SKM-1 (cell line): ENCODE measurements at regions not wholly inside any gene's neighbourhood (a gene's known extent, or its start where the extent isn't known, plus 50 kb on each side); places are given as distances from the start of the nearest gene placed in this dataset.
"Not testable (repeated sequence)": the region's sequence is repeated elsewhere in the genome, so short reads cannot be mapped to it uniquely, and the experiment has no call there.

Experiments used
- DNase-seq: peaks from one replicate; lab custom pipeline; 2025; ENCODE audit not compliant: unreplicated experiment; lab: John Stamatoyannopoulos, UW

DNA sequence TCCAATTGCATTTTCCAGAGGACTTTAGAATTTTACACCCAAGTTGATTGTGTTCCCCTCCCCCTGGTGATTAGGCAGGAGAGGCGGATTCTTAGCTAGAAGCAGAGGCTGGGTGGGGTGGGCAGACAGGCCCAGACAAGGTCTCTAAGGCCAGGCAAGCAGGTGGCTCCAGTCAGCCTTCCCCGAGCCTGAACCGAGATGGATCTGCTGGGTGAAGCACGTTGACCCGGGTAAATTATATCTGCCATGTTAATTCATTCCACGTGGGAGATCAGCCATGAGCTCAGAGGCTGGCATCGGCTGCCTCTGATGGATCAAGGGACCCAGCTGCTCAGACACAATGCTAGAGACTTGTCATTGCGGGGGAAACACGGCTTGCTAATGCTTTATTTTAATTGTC, 159.5 kb upstream of the MAFB start:
- no peak for DNase-seq

DNA sequence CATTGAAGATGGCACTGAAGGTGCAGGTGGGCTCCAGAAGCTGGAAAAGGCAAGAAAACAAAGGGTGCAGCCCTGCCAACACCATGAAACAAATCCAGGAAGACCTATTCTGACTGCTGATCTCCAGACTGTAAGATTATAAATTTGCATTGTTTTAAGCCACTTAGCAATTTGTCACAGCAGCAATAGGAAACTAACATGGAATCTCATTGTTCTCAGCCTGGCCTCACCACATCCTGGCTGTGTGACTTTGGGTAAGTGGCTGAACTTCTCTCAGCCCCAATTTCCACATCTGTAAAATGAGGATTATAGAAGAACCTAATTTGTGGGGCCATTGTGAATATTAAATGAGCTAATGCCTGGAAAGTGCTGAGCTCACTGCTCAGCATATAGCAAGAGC, 160.4 kb upstream of the MAFB start:
- DNase-seq: no peak

DNA sequence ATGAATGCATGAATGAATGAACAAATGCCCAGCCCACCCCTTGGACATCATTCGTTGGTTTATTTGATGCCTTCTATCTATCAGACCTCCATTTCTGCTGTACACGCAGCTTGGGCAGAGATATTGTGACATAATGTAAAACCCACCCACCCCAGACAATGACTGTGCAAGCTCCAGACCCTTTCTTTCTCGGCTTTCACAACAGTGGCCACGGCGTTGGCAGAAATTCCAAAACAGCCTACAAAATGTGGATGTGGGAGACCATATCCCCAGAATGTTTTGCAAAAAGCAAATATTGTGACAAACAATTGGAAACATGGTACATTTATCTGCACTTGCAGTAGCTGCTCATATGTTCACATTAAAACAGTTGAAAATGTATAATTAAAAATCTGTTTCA, 162.0 kb upstream of the MAFB start:
- DNase-seq: no peak

DNA sequence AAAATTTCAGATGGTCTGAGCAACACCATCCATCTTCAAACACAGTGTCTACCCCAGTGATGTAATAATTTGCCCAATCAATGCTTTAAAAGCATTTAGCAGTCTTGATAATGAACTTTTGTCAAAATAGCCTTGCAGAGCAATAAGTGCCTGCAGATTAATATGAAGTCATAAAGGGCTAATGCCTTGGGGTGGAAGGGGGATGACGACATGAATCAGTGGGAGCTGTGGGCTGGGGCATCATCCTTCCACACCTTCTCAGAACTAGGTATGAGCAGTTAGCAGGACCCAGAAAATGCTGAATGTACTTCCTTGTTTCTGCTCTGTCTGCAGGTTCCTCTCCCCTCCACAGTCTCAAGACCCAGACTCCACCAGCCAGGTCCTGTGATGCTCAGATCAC, 166.2 kb upstream of the MAFB start:
- no peak for DNase-seq

DNA sequence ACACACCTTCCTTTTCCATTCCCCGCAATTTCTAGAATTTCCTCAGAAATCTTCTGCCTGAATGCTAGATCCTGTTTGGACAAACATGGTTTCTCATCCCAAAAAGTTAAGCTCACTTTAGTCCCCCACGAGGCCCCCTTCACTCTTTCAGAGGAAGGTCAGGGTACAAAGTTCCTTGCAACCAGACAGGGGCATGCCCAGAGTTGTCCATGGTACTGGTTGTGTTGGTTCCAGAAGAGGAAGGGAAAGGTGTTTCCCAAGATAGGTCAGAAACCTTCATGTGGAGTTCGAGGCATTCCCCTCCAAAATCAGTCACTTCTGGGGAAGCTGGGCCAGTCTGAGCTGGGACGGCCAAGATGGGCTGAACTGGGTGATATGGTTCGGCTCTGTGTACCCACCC, 167.6 kb upstream of the MAFB start:
- DNase-seq: no peak

DNA sequence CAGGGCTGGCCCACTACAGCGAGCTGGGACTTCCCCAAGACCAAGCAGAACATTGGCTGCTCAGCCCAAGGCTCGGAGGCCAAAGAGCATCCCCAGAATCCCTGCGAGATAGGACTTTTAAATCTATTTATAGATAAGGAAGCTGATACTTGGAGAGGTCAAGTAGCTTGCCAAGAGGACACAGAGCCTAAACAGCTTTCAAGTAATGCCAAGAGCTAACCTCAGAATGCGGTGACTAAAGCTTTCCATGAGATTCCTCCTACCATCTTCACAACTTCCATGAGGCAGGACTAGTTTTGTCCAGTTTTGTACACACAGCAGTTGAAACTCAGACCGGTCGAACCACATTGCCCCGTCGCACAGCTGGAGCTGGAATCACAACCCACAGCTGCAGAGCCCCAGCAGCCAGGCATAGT, 168.1 kb upstream of the TOP1 start:
- no peak for DNase-seq

DNA sequence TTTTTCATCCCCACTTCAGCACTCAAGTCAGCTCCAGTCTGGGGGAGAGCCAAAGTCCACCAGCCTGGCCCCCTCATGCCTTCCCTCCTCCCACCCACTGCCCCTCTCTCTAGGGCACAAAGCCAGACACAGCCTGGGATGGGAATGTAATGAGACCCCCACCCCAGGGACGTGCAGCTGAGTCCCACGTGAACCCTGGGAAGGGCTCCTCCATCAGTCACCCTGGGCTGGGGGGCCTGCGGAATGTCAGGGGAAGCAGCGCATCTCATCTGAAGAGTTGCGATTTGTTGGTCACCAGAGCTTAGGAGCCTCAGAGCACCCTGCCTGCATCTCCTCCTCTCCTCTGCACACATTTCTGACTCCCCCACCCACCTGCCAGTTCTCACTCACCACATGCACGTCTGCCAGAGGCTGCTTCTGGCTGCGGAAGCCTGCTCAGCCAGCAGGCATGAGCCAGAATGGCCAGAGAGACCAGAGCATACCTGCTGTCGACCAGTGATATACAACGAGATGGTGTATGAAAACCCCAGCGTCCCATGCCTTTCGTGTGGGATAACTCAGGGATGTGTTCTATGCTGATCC, 167.1 kb upstream of the TOP1 start:
- no peak for DNase-seq

DNA sequence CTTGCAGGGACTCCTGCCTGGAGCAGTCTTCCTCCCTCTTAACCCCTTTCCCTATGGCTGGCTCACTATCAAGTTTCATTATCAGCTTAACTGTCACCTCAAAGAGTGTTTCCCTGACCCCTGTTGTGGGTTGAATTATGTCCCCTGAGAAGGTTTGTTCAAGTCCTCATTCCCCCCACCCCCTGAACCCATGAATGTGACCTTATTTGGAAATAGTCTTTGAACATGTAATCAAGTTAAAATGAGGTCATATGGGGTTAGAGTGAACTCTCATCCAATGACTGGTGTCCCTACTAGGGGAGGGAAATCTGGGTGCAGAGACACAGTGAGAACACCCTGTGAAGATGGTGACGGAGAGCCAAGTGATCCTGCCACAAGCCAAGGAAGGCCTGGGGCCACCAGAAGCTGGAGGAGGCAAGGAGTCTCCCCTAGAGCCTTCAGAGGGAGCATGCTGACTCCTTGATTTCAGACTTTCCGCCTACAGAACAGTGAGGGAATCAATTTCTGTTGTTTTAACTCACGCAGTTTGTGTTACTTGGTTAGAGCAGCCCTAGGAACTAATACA, 165.2 kb upstream of the TOP1 start:
- DNase-seq: no peak

DNA sequence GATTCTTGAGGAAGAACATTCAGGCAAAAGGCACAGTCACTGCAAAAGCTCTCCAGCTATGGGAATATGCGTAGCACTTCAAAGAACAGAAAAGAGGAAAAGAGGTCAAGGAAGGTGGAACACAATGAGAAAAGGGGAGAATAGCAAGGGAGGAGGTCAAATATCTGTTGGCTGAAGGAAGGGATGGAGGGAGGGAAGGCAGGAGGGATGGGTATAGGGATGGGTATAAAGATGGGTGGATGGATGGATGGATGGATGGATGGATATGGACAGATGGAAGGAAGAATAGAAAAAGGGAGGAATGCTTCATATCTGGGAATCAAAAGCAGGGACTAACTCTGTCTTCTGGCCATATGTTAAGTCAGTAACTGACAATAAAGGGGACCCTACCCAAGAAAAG, 164.2 kb upstream of the TOP1 start:
- DNase-seq: no peak

DNA sequence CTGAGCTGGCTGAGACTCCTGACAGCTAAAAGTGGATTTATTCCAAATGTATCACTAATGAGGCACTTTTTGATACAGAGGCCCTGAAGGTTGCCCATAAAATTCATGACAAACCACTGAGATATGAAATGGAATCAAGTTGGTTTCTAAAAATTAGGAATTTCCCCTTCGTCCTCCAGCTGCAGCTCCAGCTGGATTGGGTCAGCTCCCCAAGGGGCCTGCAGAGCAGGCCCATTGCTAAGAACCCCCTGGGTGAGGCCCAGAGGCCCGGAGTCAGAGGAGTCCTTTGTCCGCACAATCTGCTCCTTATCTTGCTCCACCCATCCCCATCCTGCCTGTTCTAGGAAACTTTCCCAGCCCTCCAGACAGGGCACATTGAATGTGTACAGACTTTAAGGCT, 163.5 kb upstream of the TOP1 start:
- DNase-seq: no peak

DNA sequence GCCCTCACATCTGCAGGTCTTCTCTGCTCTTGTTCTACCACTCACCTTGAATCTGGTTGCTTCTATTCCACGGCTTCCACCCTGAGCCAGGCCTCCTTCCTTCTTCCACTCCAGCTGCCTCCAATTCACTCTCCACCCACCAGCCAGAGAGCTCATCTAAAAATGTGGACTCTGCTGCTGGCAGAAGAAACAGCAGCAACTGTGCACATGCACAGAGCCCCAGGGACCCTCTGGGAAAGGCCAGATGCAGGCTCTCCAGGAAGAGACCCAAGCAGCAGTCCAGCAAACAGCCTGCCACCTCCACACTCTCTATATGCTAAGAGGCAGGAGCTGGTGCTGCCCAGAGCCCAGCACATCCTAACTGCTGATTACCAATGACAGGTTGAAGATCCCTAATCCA, 162.6 kb upstream of the TOP1 start:
- DNase-seq: no peak

DNA sequence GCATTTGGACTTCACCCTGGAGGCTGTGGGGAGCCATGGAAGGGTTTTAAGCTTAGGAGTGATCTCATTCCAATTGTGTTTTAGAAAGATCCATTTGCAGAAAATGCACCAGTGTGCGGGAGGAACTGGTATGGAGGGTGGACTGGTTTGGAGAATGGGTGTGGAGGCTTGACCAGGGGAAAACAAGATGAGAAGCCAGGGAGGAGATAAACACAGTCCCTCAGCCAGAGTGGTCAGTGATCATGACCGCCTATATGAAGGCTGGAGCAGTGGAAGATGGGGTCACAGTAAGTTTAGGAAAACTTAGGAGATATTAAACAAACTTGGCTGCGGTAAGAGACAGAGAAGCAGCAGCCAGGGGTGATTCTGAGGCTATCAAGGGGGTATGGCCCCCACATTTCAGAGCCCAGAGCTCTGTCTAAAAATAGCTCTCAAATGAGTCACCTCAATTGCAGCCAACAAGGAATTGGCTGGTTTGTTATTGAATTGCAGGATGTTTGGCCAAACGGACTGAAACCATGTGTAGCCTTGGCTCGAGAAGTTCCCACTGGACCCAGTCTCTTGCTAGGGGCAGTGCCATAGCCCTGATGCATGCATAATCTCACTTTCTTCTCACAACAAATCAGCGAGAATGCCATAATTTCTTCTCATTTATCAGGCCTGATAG, 159.9 kb upstream of the TOP1 start:
- no peak for DNase-seq

DNA sequence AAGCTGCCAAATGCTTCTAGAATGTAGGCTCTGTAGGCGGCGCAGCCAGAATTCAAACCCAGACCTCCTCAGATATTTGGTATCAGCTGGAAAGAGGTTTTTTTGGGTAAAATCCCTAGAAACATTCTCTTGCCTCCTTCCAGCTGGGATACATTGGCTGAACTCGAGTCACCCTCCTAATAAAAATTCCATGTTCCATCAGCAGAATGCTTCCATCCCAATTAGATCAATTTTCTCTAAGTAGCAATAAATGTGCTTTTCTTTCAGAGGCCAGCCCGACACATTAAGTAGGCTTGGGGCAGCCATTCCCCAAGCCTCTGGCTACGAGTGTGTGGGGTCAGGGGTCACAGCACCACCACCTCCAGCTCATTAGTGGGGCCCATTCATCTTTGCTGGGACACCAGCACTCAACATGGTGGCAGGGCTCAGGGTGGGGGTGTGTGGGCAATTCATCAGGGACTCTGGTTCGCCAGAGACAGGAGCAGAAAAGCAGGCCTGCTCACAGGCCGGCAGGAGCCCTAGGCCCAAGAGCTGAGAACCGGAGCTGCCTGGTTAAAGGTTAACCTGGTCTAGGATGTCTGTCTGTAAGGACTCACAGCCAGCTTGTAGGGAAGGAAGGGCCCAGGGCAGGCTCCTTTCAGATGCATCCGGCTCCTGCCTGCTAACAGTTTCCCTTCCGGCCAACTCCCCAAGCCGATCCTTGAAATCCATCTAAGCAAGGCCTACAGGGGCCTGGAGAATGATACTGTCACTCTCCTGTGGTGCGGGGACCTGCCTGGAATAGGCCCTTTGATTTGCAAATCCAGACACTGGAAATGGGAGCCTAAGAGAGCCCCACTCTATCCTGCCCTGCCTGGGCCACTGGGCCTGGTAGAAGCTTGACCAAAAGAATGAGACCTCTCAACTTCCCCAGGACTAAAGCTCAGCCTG, 159.1 kb upstream of the TOP1 start:
- no peak for DNase-seq

DNA sequence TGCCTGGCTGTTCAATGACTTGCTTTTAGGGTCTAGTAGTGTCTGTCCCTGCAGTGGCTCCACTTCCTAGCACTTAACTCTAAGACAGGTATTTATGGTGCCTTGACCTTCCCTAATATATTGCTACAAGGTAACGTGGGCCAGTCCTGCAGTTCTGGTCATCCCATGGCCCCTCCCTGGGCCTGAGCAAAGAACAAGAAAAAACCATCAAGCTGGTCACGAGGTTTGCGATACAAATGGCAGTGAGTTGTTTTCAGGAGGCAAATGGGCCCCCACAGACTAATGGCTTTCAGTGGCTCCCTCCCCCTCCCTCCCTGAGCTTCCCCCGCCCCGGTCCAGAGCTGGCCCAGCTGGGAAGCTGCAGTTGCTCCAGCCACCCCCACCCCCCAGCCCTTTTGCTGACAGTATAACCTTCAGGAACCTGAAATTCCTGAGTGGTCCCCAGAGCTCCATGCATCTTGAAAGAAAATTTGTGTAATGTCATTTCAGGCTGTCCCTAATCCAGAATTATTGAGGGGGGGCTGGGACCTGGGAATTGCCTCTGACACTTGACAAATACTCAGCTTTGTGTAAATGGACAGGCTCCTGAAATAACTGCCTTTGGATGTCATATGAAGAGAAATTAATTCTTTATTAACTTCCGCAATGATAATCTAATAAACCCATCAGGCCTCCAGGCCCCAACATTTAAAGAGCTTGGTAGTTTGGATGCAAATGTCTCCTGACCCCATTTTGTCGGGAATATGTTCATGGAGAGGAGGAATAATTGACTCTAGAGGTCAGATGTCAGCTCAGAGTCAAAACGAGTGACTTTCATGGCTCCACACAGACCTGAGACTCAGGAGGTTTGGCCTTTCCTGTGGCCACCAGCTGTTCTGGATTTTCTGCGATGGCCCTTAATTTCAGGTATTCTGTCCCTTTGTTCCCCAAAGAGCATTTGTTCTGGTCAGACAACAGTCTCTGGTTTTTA, 153.2 kb upstream of the TOP1 start:
- no peak for DNase-seq

DNA sequence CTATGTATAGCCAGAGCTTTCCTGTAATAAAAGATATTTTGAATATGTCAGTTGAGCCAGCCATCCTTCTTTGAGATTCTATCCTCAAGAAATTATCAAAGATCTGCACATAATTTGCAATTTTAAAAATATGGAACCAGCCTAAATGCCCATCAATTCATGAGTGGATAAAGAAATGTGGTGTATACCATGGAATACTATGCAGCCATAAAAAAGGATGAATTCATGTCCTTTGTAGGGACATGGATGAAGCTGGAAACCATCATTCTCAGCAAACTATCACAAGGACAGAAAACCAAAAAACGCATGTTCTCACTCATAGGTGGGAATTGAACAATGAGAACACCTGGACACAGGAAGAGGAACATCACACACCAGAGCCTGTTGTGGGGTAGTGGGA, 150.5 kb upstream of the TOP1 start:
- not testable (repeated sequence) for DNase-seq

DNA sequence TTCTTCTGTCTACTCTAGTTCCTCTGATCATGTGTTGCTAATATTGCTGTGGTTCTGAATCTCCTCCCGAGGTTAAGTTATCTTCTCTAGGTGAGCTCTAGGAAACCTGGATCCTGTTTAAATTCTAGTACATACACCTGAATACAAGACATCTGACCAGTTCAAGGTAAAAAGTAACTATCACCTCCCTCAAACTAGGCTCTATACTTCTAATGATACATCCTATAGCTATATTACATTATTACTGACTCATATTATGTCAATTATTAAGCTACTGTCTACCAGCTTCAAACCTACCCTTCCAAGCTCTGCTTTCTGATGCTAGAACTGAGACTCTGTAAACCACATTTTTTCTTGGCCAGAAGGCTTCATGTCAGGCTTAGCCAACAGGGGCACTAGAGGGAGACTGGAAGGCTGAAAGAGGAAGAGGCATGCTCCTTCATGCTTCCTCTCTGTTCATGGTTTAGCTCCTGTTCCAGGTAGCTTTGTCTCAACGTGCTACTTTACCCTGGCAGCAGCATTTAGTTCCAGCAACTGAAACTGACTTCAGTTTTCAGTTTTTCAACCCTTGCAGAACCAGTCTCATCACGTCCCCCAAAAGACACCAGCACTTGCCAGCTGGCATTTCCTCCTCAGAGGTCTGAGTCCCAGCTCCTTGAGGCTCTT, 148.4 kb upstream of the TOP1 start:
- DNase-seq: peak; percentile 21

DNA sequence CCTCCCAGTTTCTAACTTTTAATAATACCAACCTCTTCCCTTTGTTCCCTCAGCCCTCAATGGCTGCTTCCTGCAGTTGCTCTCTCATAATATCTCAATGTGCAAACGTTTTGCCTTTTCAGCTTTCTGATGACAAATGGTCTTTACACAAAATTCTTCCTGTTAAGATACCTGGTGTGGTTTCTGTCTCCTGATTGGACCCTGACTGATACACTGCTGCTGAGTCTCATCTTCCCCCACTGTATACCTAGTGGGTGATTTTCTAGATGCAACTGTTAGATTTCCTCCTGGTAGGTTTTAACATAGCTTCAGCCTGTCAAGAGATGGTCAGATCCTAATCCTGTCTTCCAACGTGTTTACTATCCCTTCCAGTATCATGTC, 147.9 kb upstream of the TOP1 start:
- DNase-seq: no peak

DNA sequence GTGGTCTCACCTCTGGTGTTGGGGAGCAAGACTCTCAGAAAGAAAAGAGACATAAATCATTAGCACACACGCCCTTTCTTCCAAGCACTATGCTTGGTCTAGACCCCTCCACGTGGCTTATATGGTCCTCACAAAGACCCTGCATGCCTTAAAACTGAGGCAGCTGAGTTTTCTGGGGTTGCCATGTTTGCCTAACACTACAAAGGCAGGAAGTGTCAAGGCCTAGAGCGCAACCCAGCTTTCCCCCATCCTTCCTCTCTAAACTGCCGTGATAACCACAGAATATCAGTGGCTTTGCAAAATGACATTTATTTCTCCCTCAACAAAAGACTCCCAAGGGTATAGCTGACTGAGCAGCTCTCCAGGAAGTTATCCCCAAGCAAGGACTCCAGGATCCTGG, 146.5 kb upstream of the TOP1 start:
- no peak for DNase-seq

DNA sequence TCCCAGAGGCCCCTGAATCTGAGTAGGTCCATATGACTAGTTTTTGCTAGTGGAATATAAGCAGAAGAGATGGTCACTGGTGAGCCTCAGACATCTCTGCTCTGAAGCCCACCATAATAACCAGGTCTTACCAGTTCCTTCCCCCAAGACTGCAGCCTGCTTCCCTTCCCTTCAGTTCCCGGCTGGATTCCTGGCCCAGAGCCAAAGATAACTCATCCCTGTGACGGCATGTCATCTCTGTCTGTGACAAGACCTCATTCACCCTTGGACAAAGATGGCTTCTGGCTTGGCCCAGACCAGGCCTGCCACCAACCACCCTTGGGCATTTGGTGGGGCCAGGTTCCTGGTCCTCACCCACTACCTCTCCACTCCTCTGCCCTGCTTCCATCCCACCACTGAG, 145.5 kb upstream of the TOP1 start:
- DNase-seq: no peak

DNA sequence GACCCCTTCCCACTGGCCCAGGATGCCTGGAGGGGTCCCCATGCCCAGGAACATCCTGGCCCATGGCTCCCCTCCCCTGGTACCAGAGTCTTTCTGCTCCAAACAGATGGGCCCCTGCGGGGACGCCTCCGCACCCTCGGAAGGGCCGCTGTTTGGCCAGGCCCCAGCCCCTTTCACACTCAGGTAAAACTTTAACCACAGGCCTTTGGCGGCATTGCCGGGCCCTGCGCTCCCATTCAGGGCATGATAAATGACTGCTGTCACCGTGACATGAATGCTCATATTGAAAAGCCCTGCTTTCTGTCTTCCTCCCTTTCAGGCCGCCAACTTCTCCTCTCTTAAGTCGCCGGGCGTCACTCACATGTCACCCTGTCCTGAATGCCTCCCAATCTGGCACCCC, 141.5 kb upstream of the TOP1 start:
- DNase-seq: no peak
